ENCODE measurements at regions not wholly inside any gene's neighbourhood (a gene's known extent, or its start where the extent isn't known, plus 50 kb on each side); places are given as distances from the start of the nearest gene placed in this dataset.

DNA sequence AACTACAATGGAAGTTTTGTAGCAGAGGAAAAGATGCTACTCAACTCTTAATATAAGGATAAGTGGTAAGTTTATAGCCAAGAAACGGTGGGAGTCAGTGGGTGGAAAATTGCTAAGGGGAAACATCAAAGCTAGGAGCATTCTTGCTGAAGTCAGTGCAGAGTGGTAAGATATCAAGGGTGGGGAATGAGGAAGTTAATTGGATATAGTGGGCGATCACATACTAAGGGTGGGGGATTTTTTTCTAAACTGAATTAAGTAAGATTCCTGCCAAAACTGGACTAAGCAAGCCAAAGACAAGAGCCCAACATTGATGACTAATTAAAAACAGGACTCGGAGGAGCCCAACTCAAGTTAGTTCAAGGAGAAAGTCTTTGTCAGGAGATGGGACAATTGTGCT is 525.4 kb downstream of the CCDC85A start:
- DNase-seq (ENCODE audit: low read depth): no peak

DNA sequence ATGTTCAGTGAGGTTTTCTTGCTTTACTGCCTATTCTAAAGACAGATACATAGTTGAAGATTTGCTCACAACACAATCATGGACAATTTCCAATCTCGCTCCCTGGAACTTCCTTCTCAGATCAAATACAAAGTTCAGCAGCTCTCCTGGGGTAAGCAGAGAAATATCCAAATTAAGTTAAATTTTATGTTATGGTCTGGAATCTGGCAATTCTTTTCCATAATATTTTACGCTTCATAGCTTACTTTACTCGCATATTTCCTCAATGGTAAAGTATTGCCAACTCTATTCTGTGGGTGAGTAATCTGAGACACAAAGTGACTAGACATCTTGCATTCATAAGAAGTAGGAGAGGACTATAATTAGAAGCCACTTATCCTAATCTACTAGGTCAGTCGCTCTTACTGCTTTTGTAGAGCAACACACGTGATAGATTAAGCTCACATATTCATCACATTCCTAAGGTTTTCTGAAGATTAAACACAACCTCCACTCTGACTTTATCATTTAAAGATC is 529.4 kb downstream of the CCDC85A start:
- no peak for DNase-seq (ENCODE audit: low read depth)

- DNase-seq (ENCODE audit: low read depth): no peak
Measured at GRCh38 chr2:56713978-56714377, 530.2 kb downstream of the CCDC85A start.

DNA sequence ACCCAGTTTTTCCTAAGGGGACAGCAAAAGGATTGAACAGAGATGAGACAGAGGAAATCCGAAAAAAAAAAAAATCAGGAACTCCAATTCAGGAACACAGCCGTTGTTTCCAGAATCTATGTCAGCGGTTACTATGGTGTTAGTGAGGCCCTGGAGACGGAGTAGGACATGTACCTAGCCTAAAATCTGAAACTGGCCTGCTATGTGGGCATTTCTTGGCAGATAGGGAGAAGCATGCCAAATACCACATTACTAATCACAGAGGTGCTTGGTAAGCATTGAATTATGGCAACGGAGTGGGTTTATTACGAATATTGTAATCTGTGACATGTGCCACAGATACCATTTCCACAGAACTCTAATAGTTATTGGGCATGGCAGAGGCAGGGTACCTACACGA is 530.6 kb downstream of the CCDC85A start:
- no peak for DNase-seq (ENCODE audit: low read depth)

- no peak for DNase-seq (ENCODE audit: low read depth)
Measured at GRCh38 chr2:56715683-56716082, 531.9 kb downstream of the CCDC85A start.

GRCh38 chr2:56718413-56718812 is 534.6 kb downstream of the CCDC85A start:
- DNase-seq (ENCODE audit: low read depth): no peak

GRCh38 chr2:56729212-56729611 is 545.4 kb downstream of the CCDC85A start:
- DNase-seq (ENCODE audit: low read depth): no peak

DNA sequence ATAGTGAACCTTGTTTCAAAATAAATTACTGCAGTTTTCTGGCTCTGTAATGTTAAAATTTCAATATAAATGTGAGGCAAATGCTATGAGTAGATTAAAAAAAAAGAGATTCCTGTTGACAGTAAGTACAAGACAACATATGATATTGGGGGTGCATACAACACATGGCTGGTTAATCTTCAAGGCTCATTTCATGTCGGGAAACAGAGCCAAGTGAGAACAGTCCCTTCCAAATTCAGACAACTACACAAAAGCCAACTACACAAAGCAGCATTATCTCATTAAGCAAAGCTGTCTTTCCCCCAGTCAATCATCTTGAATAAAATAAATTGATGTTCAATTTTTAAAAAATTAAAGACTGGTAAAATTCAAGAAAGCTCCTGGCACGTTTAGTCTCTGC is 549.2 kb downstream of the CCDC85A start:
- no peak for DNase-seq (ENCODE audit: low read depth)

DNA sequence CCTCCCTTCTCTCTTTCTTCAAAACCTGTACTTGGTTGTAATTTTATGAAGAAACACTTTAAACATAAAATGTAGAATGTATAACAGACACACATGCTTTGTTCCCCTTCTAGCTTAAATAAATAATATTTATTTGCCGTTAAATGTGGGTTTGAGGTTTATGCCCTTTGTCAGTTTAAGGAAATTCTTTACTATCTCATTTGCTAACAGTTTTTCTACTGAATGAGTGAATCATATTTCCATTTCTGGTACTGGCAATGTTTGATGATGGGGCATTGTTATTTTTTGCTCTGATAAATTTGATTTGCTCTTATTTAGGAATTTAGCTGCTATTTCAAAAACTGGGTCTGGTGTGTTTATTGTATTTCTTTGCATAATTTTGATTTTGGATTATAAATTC is 555.6 kb downstream of the CCDC85A start:
- no peak for DNase-seq (ENCODE audit: low read depth)

DNA sequence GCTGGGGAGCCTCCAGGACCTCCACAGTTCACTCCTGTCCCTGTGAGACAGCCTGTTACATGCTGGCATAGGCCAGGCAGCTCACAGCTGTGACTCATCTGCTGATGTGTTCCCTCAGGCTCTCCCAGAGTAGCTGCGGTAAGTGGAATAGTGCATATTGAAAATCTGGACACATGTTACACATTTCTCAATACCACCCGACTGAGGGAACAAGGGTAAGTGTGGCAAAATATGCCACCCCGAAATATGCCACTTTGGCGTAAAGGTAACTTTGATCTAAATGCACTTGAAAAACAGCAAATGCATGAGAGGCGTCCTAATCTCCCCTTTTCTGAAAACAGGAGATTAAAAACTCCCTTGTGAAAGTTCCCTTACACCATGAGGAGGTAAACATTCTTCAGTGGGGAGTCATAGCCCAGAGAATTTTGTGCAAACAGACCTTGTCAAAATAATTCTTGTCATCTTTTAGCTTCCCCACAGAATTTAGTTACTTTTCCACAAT is 557.9 kb downstream of the CCDC85A start:
- DNase-seq (ENCODE audit: low read depth): no peak

DNA sequence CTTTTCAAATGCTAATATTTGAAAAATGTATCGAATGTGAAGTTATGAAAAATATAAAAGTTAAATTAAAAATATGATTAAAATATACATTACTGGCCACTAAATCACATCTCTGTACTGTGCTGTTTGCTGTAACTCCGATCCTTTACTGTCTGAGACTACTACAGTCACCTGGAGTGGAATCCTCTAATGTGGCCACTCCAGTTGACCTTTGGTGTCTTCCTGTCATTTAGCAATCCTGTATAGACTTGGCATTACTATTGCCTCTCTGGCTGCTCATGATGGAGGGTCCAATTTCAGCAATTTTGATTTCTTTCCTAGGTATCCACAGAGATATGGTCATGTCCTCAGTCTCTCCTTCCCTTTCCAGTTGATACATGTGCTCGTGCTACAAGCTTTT is 560.0 kb downstream of the CCDC85A start:
- no peak for DNase-seq (ENCODE audit: low read depth)

- DNase-seq (ENCODE audit: low read depth): no peak
Measured at GRCh38 chr2:56749152-56749752, 565.5 kb downstream of the CCDC85A start.

DNA sequence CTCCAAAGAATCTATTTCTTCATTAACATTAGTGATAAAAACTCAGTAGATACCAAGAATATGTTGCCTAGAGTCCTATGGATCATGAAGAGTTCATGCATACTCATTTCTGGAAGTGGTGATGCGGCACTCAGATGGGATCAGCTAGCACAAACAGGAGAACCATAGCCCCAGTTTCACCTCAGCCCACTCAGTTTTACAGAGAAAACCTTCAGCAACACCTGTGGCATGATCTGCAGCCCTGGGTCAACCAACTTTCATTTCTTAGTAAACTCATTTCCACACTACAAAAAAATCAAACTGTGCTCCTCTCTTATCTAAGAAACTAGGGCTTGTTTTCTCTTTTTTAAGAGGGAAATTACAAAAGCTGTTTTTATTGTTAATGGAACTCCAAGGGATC is 569.4 kb downstream of the CCDC85A start:
- DNase-seq (ENCODE audit: low read depth): no peak

GRCh38 chr2:56754066-56754615 is 570.4 kb downstream of the CCDC85A start:
- no peak for DNase-seq (ENCODE audit: low read depth)

DNA sequence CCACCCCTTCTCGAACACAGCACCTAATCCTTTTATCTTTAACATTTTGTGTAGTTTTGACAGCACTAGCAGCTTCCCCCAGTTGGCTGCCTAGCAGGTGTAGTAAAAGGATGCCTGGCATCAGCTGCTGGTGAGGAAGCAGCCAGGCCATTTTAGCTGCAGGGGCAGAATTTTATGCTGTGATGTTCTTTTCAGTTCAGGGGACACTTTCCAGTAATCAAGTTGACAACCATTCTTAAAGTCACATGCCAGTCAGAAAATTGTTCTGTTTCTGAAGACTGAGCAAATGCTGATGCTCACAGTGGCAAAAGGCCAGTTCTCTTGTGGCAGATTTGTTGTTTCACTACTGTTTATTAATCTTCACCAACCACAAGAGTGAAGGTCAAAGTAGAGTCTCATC is 570.8 kb downstream of the CCDC85A start:
- no peak for DNase-seq (ENCODE audit: low read depth)

DNA sequence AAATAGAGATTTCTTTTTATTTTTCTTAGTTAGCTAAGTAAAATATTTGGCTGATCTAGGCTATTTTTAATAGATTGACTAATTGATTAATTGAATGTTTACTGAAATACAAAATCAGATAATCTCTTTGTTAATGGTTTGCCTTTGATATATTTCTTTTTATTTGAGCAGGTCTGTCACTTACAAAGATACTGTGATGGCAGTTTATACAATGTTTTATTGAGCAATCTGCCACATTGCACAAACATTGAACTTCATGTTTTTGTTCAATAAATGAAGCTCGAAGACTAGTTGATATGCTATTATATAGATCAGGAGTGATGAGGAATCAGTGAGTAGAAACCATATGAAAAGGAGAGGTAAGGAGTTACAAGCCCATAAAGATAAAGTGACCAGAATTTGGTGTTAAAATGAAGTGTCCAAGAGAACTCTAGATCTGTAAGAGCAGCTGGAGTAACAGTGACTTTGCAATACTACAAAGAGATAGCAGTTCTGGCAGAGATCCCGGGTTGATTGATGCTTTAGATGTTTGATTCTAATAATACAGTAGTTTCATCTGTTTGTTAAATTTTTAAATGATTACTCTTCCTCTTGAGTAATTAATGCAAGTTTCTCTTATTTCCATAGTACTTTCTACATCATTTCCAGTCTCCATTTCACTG is 574.2 kb downstream of the CCDC85A start:
- no peak for DNase-seq (ENCODE audit: low read depth)

- DNase-seq (ENCODE audit: low read depth): no peak
Measured at GRCh38 chr2:56763683-56764082, 579.9 kb downstream of the CCDC85A start.

- DNase-seq (ENCODE audit: low read depth): no peak
Measured at GRCh38 chr2:56768973-56769372, 585.2 kb downstream of the CCDC85A start.

DNA sequence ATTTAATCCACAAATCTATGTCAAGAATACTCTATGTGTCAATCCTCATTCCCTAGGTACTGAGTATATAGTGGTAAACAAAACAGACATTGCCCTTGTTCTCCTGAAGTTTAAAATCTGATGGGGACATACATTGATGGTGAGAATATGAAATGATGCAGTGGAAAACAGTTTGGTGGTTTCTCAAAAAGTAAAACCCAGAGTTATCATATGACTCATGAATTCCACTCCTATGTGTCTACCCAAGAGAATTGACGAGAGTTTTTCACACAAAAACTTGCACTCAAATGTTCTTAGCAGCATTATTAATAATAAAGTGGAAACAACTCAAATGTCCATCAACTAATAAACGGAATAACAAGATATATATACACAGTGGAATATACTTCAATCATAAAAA is 586.7 kb downstream of the CCDC85A start:
- no peak for DNase-seq (ENCODE audit: low read depth)

DNA sequence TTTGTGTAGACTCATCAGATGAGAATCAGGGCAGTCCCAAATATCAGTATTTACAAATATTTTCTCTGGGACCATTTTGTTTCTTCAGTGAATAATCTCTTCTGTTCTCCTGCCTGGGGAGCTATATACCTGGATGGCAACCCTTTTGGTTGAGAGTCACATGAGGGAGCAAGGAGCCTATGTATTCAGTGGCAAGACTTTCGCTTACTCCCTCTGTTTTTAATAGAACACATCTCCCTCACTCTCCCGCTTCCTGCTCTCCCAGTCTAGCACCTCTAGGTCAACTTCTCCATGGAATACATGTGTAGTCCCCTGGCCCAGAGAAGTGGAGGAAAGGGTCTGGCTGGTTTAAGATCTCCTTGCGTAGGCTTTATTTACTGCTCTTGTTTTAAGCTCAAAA is 600.3 kb downstream of the CCDC85A start:
- DNase-seq (ENCODE audit: low read depth): no peak

DNA sequence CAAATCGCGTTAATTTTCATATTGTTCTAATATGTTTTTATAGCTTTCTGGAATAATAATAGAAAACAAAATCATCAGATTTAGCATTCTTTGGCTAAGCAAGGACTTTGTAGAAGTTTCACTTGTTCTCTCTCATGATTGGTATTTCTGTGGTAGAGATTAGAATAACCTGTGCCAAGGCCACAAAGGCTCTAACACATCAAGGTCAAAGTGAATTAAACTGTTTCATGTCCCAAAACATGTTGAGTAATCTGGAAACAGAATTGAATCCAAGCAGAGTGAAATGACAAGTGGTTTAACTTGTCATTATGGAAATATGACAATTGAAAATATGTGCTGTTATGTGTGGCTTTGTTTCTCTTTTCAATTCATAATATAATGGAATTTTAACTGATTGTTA is 617.4 kb downstream of the CCDC85A start:
- DNase-seq (ENCODE audit: low read depth): no peak

DNA sequence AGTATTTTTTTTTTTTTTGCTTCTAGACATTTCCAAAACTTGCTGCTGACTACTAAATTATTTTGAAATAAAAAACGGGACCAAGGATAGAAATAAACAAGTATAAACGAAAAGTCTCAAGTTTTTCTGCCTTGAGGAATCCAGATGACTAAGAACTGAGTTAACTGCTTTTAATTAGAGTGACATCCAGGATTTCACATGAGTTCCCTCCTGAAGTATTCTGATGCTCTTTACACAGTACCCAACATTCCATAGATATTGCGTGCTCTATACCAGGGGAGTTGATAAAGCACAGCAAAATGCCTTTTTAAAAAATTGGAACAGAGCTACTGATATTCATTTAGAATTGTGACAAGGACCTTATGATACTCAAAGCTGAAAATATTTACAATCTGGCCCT is 618.0 kb downstream of the CCDC85A start:
- no peak for DNase-seq (ENCODE audit: low read depth)

DNA sequence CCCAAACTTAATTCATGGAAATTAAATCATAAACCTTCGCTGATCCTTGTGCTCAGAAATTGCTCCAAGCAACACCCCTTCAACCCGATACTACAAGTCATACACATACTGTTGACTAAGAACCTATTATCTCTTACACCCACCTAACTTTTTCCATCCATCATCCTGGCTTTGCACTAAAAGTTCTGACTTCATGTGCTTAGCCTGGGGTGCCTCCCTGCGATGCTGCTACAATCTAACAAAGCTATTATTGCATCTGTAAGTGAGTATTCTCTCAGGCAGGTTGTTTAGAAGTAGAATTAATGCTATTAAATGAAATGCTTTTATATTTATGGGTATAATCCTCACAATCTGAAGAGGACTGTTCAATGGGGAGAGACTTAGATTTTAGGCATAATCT is 619.8 kb downstream of the CCDC85A start:
- no peak for DNase-seq (ENCODE audit: low read depth)

DNA sequence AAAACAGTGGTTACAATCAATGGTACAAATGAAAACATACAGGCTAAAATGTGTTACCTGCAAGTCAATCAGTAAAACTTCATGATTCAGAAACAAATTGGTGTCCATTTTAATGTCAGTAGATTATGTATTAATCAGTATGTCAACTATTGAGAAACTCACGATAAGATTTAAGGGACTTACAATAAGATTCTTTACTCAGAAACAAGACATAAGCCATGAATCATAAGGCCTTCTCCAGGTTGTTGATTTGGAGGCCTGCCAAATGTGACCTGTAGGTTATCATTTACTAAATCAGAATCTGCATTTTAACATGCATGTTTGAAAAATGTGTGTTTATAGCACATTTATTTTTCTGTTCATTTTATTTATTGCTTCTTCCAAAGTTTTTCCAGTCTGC is 623.1 kb downstream of the CCDC85A start:
- no peak for DNase-seq (ENCODE audit: low read depth)

Measured in activated T-cell treated with anti-CD3 and anti-CD28 coated beads for 1 hour (primary cell).